GM12801 (cell line): ENCODE measurements at regions not wholly inside any gene's neighbourhood (a gene's known extent, or its start where the extent isn't known, plus 50 kb on each side); places are given as distances from the start of the nearest gene placed in this dataset.

Source experiments
- CTCF ChIP-seq: IDR thresholded peaks from one replicate; pipeline ENCODE4 v1.5.1; 2011; ENCODE audit warnings: control low read depth; ENCODE audit not compliant: insufficient read length; ENCODE audit errors: extremely low read depth

- TF ChIP-seq CTCF, result no peak
These were observed 1035.6 kb upstream of the PHF14 start for GRCh38 chr7:9937944-9938631.

GRCh38 chr7:9939176-9939575 is 1034.5 kb upstream of the PHF14 start:
- TF ChIP-seq CTCF, result no peak

GRCh38 chr7:9945131-9945530 is 1028.5 kb upstream of the PHF14 start:
- no peak for TF ChIP-seq CTCF

GRCh38 chr7:9945857-9946256 is 1027.8 kb upstream of the PHF14 start:
- TF ChIP-seq CTCF, result no peak

GRCh38 chr7:9955138-9955537 is 1018.5 kb upstream of the PHF14 start:
- no peak for TF ChIP-seq CTCF

GRCh38 chr7:9958486-9958885 is 1015.2 kb upstream of the PHF14 start:
- no peak for TF ChIP-seq CTCF

GRCh38 chr7:9960460-9960859 is 1013.2 kb upstream of the PHF14 start:
- TF ChIP-seq CTCF, result no peak
